ENCODE measurements at regions not wholly inside any gene's neighbourhood (a gene's known extent, or its start where the extent isn't known, plus 50 kb on each side); places are given as distances from the start of the nearest gene placed in this dataset.
A peak's percentile ranks its signal among the peaks of the same experiment; 100 is the strongest.
"Not testable (repeated sequence)": the region's sequence is repeated elsewhere in the genome, so short reads cannot be mapped to it uniquely, and the experiment has no call there.

- DNase-seq (ENCODE audit: low spot score), result no peak
Observed at GRCh38 chr21:36591326-36591970, 107.5 kb upstream of the SIM2 start.

GRCh38 chr21:36596174-36596573 lies 102.7 kb upstream of the SIM2 start:
- no peak for DNase-seq (ENCODE audit: low spot score)

GRCh38 chr21:36601362-36601761 lies 97.6 kb upstream of the SIM2 start:
- DNase-seq (ENCODE audit: low spot score), result no peak

DNA sequence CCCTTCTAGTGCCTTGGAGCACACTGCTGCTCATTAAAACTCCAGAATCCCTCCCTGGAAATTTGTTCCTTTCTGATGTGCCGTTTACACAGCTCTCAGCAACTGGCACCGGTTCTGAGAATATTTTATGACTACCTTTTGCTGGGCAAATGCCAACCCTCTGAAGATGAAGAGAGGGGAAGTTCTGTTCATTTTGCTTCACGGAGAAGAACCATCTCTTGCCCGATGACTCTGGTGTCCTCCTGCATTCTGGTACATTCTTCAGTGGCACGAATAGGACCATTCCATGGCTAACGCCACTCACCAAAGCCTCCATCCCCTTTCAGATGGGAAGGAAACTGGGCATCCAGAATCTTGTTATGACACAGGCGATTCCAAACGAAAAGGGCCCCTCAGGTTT lies 96.2 kb upstream of the SIM2 start:
- DNase-seq (ENCODE audit: low spot score), result no peak

GRCh38 chr21:36603221-36603620 lies 95.7 kb upstream of the SIM2 start:
- no peak for DNase-seq (ENCODE audit: low spot score)

- DNase-seq (ENCODE audit: low spot score), result no peak
Observed at GRCh38 chr21:36605426-36605825, 93.5 kb upstream of the SIM2 start.

DNA sequence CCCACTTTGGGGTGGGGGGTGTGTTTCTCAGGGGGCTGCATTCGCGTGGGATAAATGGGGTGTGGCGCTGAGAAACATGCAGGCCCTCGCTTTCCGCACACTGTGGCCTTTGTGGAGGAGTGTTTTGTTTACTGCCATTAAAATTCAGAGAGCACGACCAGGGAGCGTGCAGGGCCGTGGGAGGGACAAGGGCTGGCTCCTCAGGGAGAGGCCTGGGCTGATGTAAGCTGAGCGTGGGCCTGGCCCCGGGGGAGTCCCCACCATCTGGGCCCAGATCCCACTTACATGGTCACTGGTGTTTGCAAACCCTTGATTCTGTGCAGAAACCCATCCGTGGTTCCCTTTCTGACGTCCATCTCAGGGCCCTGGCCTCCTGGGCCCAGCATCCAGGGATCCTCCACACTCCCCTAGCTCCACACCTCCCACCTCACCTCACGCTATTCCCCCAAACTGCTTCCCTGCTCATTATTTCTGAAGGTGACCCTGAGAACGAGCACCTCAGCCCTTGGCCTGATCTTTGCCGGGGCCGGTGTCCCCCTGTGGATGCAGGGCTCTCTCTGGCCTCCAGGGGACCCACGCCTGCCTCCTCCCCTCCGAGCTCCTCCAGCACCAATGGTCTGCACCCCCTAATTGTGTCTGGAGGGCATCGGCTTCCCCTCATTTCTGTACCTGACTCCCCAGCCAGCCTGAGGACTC lies 92.5 kb upstream of the SIM2 start:
- DNase-seq (ENCODE audit: low spot score), result no peak

DNA sequence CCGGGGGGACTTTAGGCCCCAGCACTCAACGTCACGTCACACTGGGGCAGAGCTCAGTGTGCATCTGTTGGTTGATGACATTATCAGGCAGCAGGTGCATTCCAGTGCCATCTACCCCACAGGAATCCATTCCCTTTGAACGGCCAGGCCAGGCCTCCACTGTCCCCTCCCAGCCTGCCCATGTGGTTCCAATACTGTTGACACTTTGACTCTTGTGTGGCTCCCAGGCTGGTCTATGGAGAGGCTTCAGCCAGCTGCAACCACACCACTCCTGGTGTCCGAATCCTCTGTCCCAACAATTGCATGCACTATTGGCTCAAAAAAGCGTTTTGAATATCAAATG lies 92.0 kb upstream of the SIM2 start:
- no peak for DNase-seq (ENCODE audit: low spot score)

GRCh38 chr21:36608041-36608896 lies 90.6 kb upstream of the SIM2 start:
- no peak for DNase-seq (ENCODE audit: low spot score)

DNA sequence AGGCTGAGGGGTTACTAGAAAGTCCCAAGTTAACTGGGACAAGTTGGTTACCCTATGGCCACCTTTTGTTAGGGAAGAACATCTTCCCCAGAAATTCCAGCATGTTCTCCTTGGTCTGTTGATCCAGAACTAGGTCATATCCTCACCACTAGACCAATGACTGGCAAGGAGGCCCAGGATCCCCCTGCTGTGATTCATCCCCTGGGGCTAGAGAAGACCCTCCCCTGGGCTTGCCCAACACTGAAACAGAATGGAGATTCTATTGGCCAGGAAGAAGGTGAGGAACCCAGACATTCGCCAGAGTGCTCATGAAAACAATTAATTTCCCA lies 90.1 kb upstream of the SIM2 start:
- DNase-seq (ENCODE audit: low spot score), result no peak

DNA sequence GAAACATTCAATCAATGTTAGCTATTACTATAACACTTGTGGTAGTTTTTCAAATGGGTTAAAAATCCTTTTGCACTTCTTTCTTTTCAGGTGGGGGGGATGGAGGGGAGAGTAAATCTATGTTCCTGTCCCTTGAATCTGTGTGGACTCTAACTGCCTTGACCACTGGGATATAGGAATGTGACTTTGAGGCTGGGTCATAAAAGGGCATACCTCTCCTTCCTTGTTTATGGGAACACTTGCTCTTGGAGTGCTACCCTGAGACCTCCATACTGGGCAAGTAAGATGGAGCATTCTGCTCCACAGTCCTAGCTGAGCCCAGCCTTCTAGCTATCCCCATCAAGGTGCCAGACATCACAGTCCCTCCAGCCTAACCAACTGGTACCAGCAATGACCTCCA lies 89.3 kb upstream of the SIM2 start:
- DNase-seq (ENCODE audit: low spot score), result no peak

DNA sequence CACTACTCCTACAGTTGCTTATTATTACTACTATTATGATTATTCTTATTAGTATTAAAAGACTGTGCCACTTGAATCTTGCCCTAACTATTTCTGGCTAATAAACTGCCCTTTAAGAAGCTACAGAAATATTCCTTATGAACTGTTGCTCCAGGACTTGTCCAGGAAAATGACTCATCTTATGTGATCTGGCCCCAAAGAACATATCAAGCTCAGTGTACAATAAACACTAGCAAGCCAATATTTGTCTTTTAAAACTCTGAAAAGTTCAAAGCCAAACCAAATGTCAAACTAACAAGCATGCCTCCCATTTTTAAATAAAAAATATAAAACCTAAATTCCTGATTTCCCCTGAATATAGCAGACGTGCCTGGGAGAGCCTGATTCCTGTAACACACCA lies 88.7 kb upstream of the SIM2 start:
- DNase-seq (ENCODE audit: low spot score), result no peak

GRCh38 chr21:36610935-36611334 lies 88.0 kb upstream of the SIM2 start:
- no peak for DNase-seq (ENCODE audit: low spot score)

GRCh38 chr21:36611379-36611778 lies 87.5 kb upstream of the SIM2 start:
- DNase-seq (ENCODE audit: low spot score), result no peak

- peak; percentile 69 for DNase-seq (ENCODE audit: low spot score)
Observed at GRCh38 chr21:36613059-36613458, 85.9 kb upstream of the SIM2 start.

GRCh38 chr21:36613554-36613953 lies 85.4 kb upstream of the SIM2 start:
- DNase-seq (ENCODE audit: low spot score), result no peak

GRCh38 chr21:36615274-36615964 lies 83.5 kb upstream of the SIM2 start:
- no peak for DNase-seq (ENCODE audit: low spot score)

GRCh38 chr21:36616773-36617172 lies 82.1 kb upstream of the SIM2 start:
- DNase-seq (ENCODE audit: low spot score), result not testable (repeated sequence)

GRCh38 chr21:36621794-36622193 lies 77.1 kb upstream of the SIM2 start:
- not testable (repeated sequence) for DNase-seq (ENCODE audit: low spot score)

DNA sequence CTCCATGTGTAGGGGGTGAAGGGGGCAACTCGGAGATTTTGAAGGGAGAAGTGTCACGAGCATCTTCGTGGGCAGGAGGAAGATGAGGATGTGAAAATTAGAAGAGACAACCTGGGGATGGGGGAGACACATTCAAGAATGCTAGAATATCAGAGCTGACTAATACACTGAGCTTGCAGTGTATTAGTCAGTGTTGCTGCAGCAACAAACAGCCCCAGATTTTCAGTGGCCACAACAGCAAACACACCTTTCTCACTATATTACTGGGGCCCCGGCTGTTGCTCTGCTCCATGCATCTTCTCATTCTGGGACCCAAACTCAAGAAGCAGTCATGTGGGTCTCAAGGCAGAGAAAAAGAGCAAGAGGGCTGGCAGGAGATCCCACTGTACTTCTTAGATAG lies 74.8 kb upstream of the SIM2 start:
- no peak for DNase-seq (ENCODE audit: low spot score)

DNA sequence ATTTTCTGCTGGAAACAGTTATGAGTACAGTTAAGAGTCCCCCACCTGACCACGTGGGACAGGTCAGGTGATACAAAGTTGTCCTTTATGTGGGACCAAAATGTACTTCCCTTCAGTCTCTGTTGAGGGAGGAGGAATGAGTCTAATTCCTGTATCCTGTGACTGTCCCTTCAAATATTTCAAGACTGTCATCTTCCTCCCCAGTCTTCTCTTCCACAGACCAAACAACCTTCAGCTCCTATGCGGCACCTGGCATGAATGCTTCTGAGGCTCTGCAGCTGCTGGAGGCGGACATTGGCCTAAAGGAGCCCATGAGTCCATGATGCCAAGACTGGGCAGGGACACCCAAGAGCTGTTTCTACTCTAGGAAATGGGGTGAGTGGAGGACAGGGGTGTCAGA lies 72.1 kb upstream of the SIM2 start:
- DNase-seq (ENCODE audit: low spot score), result no peak

DNA sequence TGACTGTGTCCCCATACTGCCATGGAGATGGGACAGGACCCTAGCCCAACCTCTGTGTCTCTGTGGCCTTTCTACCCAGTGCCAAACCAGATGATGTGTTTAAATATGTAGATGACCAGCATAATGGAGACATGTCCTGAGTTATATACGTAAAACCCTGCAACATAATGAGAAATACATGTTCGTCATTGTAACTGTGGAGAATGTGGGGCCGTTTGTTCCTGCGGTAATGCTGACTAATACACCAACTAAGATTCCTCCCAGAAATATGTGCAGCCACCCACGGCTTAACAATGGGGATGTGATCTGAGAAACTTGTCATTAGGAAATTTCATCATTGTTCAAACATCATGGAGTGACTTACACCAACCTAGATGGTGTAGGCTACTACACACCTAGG lies 71.7 kb upstream of the SIM2 start:
- no peak for DNase-seq (ENCODE audit: low spot score)

GRCh38 chr21:36628106-36628505 lies 70.8 kb upstream of the SIM2 start:
- no peak for DNase-seq (ENCODE audit: low spot score)
